ENCODE measurements at regions not wholly inside any gene's neighbourhood (a gene's known extent, or its start where the extent isn't known, plus 50 kb on each side); places are given as distances from the start of the nearest gene placed in this dataset.

DNA sequence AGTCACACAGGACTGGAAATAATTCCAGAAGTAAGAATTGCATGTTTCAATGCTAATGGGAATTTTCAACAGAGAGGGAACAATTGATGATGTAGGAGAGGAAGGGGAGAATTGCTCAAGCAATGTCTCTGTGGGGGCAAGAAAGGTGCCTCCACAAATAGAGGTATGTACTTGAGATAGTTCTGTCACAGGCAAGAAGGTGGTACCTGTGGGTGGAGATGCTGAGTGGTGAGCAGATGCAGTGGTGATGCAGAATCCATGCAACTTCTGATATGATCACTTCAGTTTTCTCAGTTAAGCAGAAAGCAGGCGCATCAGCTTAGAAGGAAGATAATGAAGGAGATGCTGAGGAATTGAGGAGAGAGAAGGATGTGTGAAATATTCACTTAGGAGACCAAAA, 55.1 kb upstream of the SEC24B start:
- Histone ChIP-seq H2AFZ (ENCODE audit: low read length) (no peak overlapping the region), H3K4me2 (ENCODE audit: low read depth, low read length, poor library complexity, severe bottlenecking) (no peak overlapping the region), H3K9me2 (replicated peaks; ENCODE audit: low read depth, low read length) (no peaks in the 10 kb centered on the region), H4K20me1 (ENCODE audit: insufficient read depth, low read length, poor library complexity, severe bottlenecking) (no peaks in the 10 kb centered on the region), H3K4me3 (ENCODE audit: low read length, poor library complexity, severe bottlenecking) (no peak overlapping the region), H3K36me3 (ENCODE audit: insufficient read depth, low read length) (no peaks in the 10 kb centered on the region), H3K9me3 (ENCODE audit: insufficient read depth, low read depth, low read length) (no peaks in the 10 kb centered on the region), H3F3A (ENCODE audit: low read depth) (no peaks in the 10 kb centered on the region), H3K27me3 (ENCODE audit: insufficient read depth, low read length, poor library complexity, severe bottlenecking) (peaks cover 43% of the 10 kb centered on the region), H3K79me2 (ENCODE audit: insufficient read depth, low read length) (no peaks in the 10 kb centered on the region), H3K4me1 (ENCODE audit: insufficient read depth, low read length, poor library complexity, severe bottlenecking) (no peaks in the 10 kb centered on the region), H3K9ac (ENCODE audit: low read depth, low read length, poor library complexity, severe bottlenecking) (no peak overlapping the region)
- TF ChIP-seq, protein P1, sequence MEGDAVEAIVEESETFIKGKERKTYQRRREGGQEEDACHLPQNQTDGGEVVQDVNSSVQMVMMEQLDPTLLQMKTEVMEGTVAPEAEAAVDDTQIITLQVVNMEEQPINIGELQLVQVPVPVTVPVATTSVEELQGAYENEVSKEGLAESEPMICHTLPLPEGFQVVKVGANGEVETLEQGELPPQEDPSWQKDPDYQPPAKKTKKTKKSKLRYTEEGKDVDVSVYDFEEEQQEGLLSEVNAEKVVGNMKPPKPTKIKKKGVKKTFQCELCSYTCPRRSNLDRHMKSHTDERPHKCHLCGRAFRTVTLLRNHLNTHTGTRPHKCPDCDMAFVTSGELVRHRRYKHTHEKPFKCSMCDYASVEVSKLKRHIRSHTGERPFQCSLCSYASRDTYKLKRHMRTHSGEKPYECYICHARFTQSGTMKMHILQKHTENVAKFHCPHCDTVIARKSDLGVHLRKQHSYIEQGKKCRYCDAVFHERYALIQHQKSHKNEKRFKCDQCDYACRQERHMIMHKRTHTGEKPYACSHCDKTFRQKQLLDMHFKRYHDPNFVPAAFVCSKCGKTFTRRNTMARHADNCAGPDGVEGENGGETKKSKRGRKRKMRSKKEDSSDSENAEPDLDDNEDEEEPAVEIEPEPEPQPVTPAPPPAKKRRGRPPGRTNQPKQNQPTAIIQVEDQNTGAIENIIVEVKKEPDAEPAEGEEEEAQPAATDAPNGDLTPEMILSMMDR (conservative IDR thresholded peaks at IDR 0.05; ENCODE audit: low read length) = no peak
- TF ChIP-seq EZH2phosphoT487 (IDR thresholded peaks at IDR 0.05; ENCODE audit: borderline replicate concordance) = no peak

DNA sequence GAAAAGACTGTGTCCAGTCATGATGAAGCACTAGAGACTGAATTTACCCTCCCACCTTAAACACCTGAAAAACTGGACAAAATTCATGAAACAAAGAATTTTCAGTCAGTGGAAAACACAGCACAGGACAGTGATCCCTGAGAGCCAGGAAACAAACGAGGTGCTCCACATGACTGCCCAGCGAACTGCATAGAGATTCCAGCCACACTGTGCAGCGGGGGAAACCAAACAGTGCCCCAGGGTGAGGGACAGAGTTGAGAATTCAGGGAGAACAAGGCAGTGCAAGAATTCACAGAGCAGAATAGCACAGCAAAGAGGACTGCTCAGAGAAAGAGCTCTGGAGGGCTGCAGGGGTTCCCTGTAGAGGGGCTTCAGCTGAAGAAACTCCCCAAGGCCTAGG, 55.5 kb upstream of the SEC24B start:
- Histone ChIP-seq H4K20me1 (ENCODE audit: insufficient read depth, low read length, poor library complexity, severe bottlenecking) (no peaks in the 10 kb centered on the region), H3K4me2 (ENCODE audit: low read depth, low read length, poor library complexity, severe bottlenecking) (no peak overlapping the region), H3K36me3 (ENCODE audit: insufficient read depth, low read length) (no peaks in the 10 kb centered on the region), H3K9me2 (replicated peaks; ENCODE audit: low read depth, low read length) (no peaks in the 10 kb centered on the region), H3K4me3 (ENCODE audit: low read length, poor library complexity, severe bottlenecking) (no peak overlapping the region), H3K9me3 (ENCODE audit: insufficient read depth, low read depth, low read length) (no peaks in the 10 kb centered on the region), H3K27me3 (ENCODE audit: insufficient read depth, low read length, poor library complexity, severe bottlenecking) (peaks cover 48% of the 10 kb centered on the region), H3K4me1 (ENCODE audit: insufficient read depth, low read length, poor library complexity, severe bottlenecking) (no peaks in the 10 kb centered on the region), H2AFZ (ENCODE audit: low read length) (no peak overlapping the region), H3K79me2 (ENCODE audit: insufficient read depth, low read length) (no peaks in the 10 kb centered on the region), H3F3A (ENCODE audit: low read depth) (no peaks in the 10 kb centered on the region), H3K9ac (ENCODE audit: low read depth, low read length, poor library complexity, severe bottlenecking) (no peak overlapping the region)
- TF ChIP-seq EZH2phosphoT487 (IDR thresholded peaks at IDR 0.05; ENCODE audit: borderline replicate concordance) = no peak
- TF ChIP-seq, protein P1 (conservative IDR thresholded peaks at IDR 0.05; ENCODE audit: low read length) = no peak

DNA sequence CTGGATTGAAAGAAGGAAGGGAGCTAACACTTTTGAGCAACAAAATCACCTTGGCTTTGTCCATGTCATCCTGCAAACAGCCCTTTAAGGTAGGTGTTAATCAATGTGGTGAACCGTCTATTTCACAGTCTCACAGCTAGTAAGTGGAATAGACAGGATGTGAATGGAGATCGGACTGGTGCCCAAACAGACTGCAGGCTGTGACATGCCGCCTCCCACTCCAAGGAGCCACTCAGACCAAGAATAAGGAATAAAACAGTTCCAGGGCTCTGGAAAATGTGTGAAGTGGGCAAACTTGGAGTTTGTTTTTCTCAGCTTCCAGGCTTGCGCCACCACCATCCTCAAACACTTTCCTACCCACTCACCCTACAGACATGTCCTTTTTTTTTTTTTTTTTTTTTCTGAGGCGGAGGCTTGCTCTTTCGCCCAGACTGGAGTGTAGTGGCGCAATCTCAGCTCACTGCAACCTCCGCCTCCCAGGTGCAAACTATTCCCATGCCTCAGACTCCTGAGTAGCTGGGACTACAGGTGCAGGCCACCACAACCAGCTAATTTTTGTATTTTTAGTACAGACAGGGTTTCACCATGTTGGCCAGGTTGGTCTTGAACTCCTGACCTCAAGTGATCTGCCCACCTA, 57.7 kb upstream of the SEC24B start:
- Histone ChIP-seq H3K9me3 (ENCODE audit: insufficient read depth, low read depth, low read length) (no peaks in the 10 kb centered on the region), H3K27me3 (ENCODE audit: insufficient read depth, low read length, poor library complexity, severe bottlenecking) (peaks cover 69% of the 10 kb centered on the region)

More for the DNA sequence above, 57.7 kb upstream of the SEC24B start:
- TF ChIP-seq, protein P1 (conservative IDR thresholded peaks at IDR 0.05; ENCODE audit: low read length) = no peak
- no peak for TF ChIP-seq EZH2phosphoT487 (IDR thresholded peaks at IDR 0.05; ENCODE audit: borderline replicate concordance)
- Histone ChIP-seq H3F3A (ENCODE audit: low read depth) (no peaks in the 10 kb centered on the region), H3K79me2 (ENCODE audit: insufficient read depth, low read length) (no peaks in the 10 kb centered on the region), H3K4me1 (ENCODE audit: insufficient read depth, low read length, poor library complexity, severe bottlenecking) (no peaks in the 10 kb centered on the region), H4K20me1 (ENCODE audit: insufficient read depth, low read length, poor library complexity, severe bottlenecking) (no peaks in the 10 kb centered on the region), H3K4me2 (ENCODE audit: low read depth, low read length, poor library complexity, severe bottlenecking) (no peak overlapping the region), H3K9me2 (replicated peaks; ENCODE audit: low read depth, low read length) (no peaks in the 10 kb centered on the region), H3K36me3 (ENCODE audit: insufficient read depth, low read length) (no peaks in the 10 kb centered on the region), H3K4me3 (ENCODE audit: low read length, poor library complexity, severe bottlenecking) (no peak overlapping the region), H3K9ac (ENCODE audit: low read depth, low read length, poor library complexity, severe bottlenecking) (no peak overlapping the region), H2AFZ (ENCODE audit: low read length) (no peak overlapping the region)
